IMR-90 (cell line): ENCODE measurements at regions not wholly inside any gene's neighbourhood (a gene's known extent, or its start where the extent isn't known, plus 50 kb on each side); places are given as distances from the start of the nearest gene placed in this dataset.

Experiments
- ATAC-seq: fragments of 200-7000 bp; cut with Tn5 transposase; 2 replicates; pipeline ENCODE4 v1.9.1; 2020; ENCODE audit warnings: low read depth, mild to moderate bottlenecking, moderate library complexity
- BruUV-seq: library from RNA; stranded (reverse); fragments of 400-500 nt; replicated peaks from 2 replicates; lab custom pipeline; 2021; lab: Mats Ljungman, UMichigan
- CTCF ChIA-PET: fragments of 300-600 bp; formaldehyde crosslinking; extraction: SDS; loops from one replicate; lab custom pipeline; 2021; ENCODE audit warnings: antibody characterized with exemption; lab: Yijun Ruan, JAX
- POLR2A ChIA-PET: fragments of 300-600 bp; sonication (Branson Sonifier 250); formaldehyde crosslinking; loops from one replicate; lab custom pipeline; 2022; ENCODE audit warnings: antibody characterized with exemption; ENCODE audit not compliant: unreplicated experiment; lab: Charles Lee
- DNase-seq: peaks from one replicate; pipeline ENCODE4 v3.0.0; 2013
- H2AFZ ChIP-seq: replicated peaks from 2 replicates; pipeline ENCODE3; 2013; ENCODE audit warnings: low read length, mild to moderate bottlenecking; ENCODE audit not compliant: poor library complexity
- H2AK5ac ChIP-seq: 2 replicates; pipeline ENCODE4 v1.6.1; 2013; ENCODE audit warnings: low read depth, low read length, inconsistent platforms
- H2AK9ac ChIP-seq: replicated peaks from 2 replicates; pipeline ENCODE3; 2013; ENCODE audit warnings: mild to moderate bottlenecking, low read depth, low read length, moderate library complexity; ENCODE audit not compliant: poor library complexity
- H2BK120ac ChIP-seq: 2 replicates; pipeline ENCODE4 v1.6.1; 2013; ENCODE audit warnings: low read depth, low read length, inconsistent platforms
- H2BK15ac ChIP-seq: 3 replicates; pipeline ENCODE4 v1.6.1; 2013; ENCODE audit warnings: low read depth, low read length, inconsistent platforms
- H2BK20ac ChIP-seq: 2 replicates; pipeline ENCODE4 v1.6.1; 2013; ENCODE audit warnings: low read depth, mild to moderate bottlenecking, inconsistent platforms, low read length, moderate library complexity
- H2BK5ac ChIP-seq: 2 replicates; pipeline ENCODE4 v1.6.1; 2013; ENCODE audit warnings: mild to moderate bottlenecking, low read depth, low read length, inconsistent platforms; ENCODE audit not compliant: poor library complexity, severe bottlenecking
- H3K14ac ChIP-seq: replicated peaks from 2 replicates; pipeline ENCODE4 v1.6.1; 2013; ENCODE audit warnings: low read depth, low read length, inconsistent platforms
- H3K18ac ChIP-seq: 2 replicates; pipeline ENCODE4 v1.6.1; 2013; ENCODE audit warnings: low read depth, low read length, control low read depth
- H3K23ac ChIP-seq: 2 replicates; pipeline ENCODE4 v1.6.1; 2013; ENCODE audit warnings: low read depth, low read length, inconsistent platforms
- H3K27ac ChIP-seq: 2 replicates; pipeline ENCODE4 v1.5.1; 2013; ENCODE audit warnings: mild to moderate bottlenecking, control low read depth, low read length; ENCODE audit not compliant: insufficient read depth
- H3K27me3 ChIP-seq: 2 replicates; pipeline ENCODE4 v1.6.1; 2013; ENCODE audit warnings: low read length; ENCODE audit not compliant: control insufficient read depth, insufficient read depth
- H3K36me3 ChIP-seq: 2 replicates; pipeline ENCODE4 v1.6.1; 2013; ENCODE audit warnings: low read length, mixed read lengths; ENCODE audit not compliant: control insufficient read depth, insufficient read depth
- H3K4ac ChIP-seq: 2 replicates; pipeline ENCODE4 v1.6.1; 2013; ENCODE audit warnings: low read depth, low read length, inconsistent platforms
- H3K4me1 ChIP-seq: 2 replicates; pipeline ENCODE4 v1.6.1; 2013; ENCODE audit warnings: low read length, mixed read lengths; ENCODE audit not compliant: control insufficient read depth, insufficient read depth
- H3K4me2 ChIP-seq: 2 replicates; pipeline ENCODE4 v1.6.1; 2013; ENCODE audit warnings: low read depth, mild to moderate bottlenecking, control low read depth, low read length, moderate library complexity
- H3K4me3 ChIP-seq: 2 replicates; pipeline ENCODE4 v1.5.1; 2013; ENCODE audit warnings: low read depth, mild to moderate bottlenecking, control low read depth, low read length, moderate library complexity; ENCODE audit not compliant: insufficient read depth
- H3K56ac ChIP-seq: 2 replicates; pipeline ENCODE4 v1.6.1; 2013; ENCODE audit warnings: low read length, inconsistent platforms; ENCODE audit not compliant: insufficient read depth; ENCODE audit errors: extremely low read depth
- H3K79me1 ChIP-seq, 2 experiments: 2 replicates each; pipeline ENCODE4 v1.6.1; 2013; ENCODE audit warnings: low read length in 2 of 2, inconsistent platforms in 1 of 2, low read depth in 1 of 2
- H3K9ac ChIP-seq: 2 replicates; pipeline ENCODE4 v1.6.1; 2013; ENCODE audit warnings: low read depth, low read length, control low read depth
- H3K9me1 ChIP-seq: 2 replicates; pipeline ENCODE4 v1.6.1; 2013; ENCODE audit warnings: low read length, inconsistent platforms; ENCODE audit not compliant: insufficient read depth
- H3K9me3 ChIP-seq: 2 replicates; pipeline ENCODE4 v1.6.1; 2013; ENCODE audit warnings: low read length; ENCODE audit not compliant: control insufficient read depth, insufficient read depth
- H4K20me1 ChIP-seq: 2 replicates; pipeline ENCODE4 v1.6.1; 2013; ENCODE audit warnings: low read length, inconsistent platforms; ENCODE audit not compliant: insufficient read depth
- H4K5ac ChIP-seq: 2 replicates; pipeline ENCODE4 v1.6.1; 2013; ENCODE audit warnings: mild to moderate bottlenecking, low read depth, low read length, control low read depth
- H4K8ac ChIP-seq, 2 experiments: 2 replicates each; pipeline ENCODE4 v1.6.1; 2013; ENCODE audit warnings: low read depth in 2 of 2, low read length in 2 of 2, control low read depth in 1 of 2, inconsistent platforms in 1 of 2
- H4K91ac ChIP-seq: 2 replicates; pipeline ENCODE4 v1.6.1; 2013; ENCODE audit warnings: low read depth, low read length, inconsistent platforms; ENCODE audit not compliant: insufficient read depth
- BHLHE40 ChIP-seq: fragments of 150-350 bp; IDR thresholded peaks from 2 replicates; pipeline ENCODE4 v1.6.1; 2016; ENCODE audit warnings: mild to moderate bottlenecking, low read depth, low read length
- CEBPB ChIP-seq: IDR thresholded peaks from 2 replicates; pipeline ENCODE4 v1.6.1; 2012; ENCODE audit warnings: low read depth, low read length, improper control_type of control experiment
- CHD1 ChIP-seq: IDR thresholded peaks from 2 replicates; pipeline ENCODE4 v1.6.1; 2012; ENCODE audit warnings: low read depth, low read length, improper control_type of control experiment
- CTCF ChIP-seq: conservative IDR thresholded peaks from 2 replicates; pipeline ENCODE4 v1.5.1; 2012; ENCODE audit warnings: mild to moderate bottlenecking, low read depth, low read length, improper control_type of control experiment
- ELK1 ChIP-seq: fragments of 150-350 bp; IDR thresholded peaks from 2 replicates; pipeline ENCODE4 v1.6.1; 2016; ENCODE audit warnings: low read depth, mild to moderate bottlenecking, low read length, moderate library complexity, borderline replicate concordance
- FOS ChIP-seq: fragments of 150-350 bp; IDR thresholded peaks from 2 replicates; pipeline ENCODE4 v1.6.1; 2016; ENCODE audit warnings: low read depth, low read length
- MAFK ChIP-seq: IDR thresholded peaks from 2 replicates; pipeline ENCODE4 v1.6.1; 2012; ENCODE audit warnings: low read depth, low read length, improper control_type of control experiment
- MAZ ChIP-seq: IDR thresholded peaks from 2 replicates; pipeline ENCODE4 v1.6.1; 2012; ENCODE audit warnings: low read depth, mild to moderate bottlenecking, low read length, improper control_type of control experiment, moderate library complexity, borderline replicate concordance
- MXI1 ChIP-seq: IDR thresholded peaks from 2 replicates; pipeline ENCODE4 v1.6.1; 2012; ENCODE audit warnings: low read depth, mild to moderate bottlenecking, low read length, moderate library complexity, borderline replicate concordance
- NFE2L2 ChIP-seq: fragments of 150-350 bp; IDR thresholded peaks from 2 replicates; pipeline ENCODE4 v1.6.1; 2016; ENCODE audit warnings: low read depth, mild to moderate bottlenecking, low read length
- POLR2A ChIP-seq: IDR thresholded peaks from 2 replicates; pipeline ENCODE4 v1.6.1; 2012; ENCODE audit warnings: mild to moderate bottlenecking, low read depth, low read length
- RAD21 ChIP-seq: IDR thresholded peaks from 2 replicates; pipeline ENCODE4 v1.6.1; 2012; ENCODE audit warnings: low read length, improper control_type of control experiment
- RCOR1 ChIP-seq: IDR thresholded peaks from 2 replicates; pipeline ENCODE4 v1.6.1; 2012; ENCODE audit warnings: mild to moderate bottlenecking, low read length, improper control_type of control experiment; ENCODE audit not compliant: insufficient replicate concordance
- RFX5 ChIP-seq: IDR thresholded peaks from 2 replicates; pipeline ENCODE4 v1.8.0; 2012; ENCODE audit warnings: low read depth, mild to moderate bottlenecking, low read length, moderate library complexity
- SMC3 ChIP-seq: fragments of 150-350 bp; IDR thresholded peaks from 2 replicates; pipeline ENCODE4 v1.6.1; 2016; ENCODE audit warnings: low read depth, mild to moderate bottlenecking, antibody characterized with exemption, low read length, moderate library complexity
- WGBS, 2 experiments: methylation state at CpG; one replicate each; pipeline versions ENCODE4 v1.1.5 to v1.1.7; 2013; ENCODE audit warnings: missing lambda C conversion rate in 2 of 2; ENCODE audit not compliant: insufficient read length in 1 of 2; ENCODE audit errors: extremely low coverage in 2 of 2; 5-methylcytosine and 5-hydroxymethylcytosine counted together
- dilution Hi-C: fragments of 300-500 bp; cut with HindIII; formaldehyde crosslinking; loops from one replicate; pipeline ENCODE4 v1.14.3; 2018; ENCODE audit warnings: low sequenced_read_pairs; ENCODE audit not compliant: unreplicated experiment
- in situ Hi-C: fragments of 300-500 bp; cut with MboI; formaldehyde crosslinking; loops from 3 replicates; pipeline ENCODE4 v1.14.3; 2019; ENCODE audit warnings: low sequenced_read_pairs, inconsistent platforms, mixed read lengths
- intact Hi-C: fragments of 100-400 bp; cut with micrococcal nuclease; formaldehyde crosslinking; loops from 2 replicates; pipeline ENCODE4 v1.10.0; 2022

- ATAC-seq (no peak), DNase-seq (no peak)
- no peak for TF ChIP-seq MXI1
- no peak for TF ChIP-seq POLR2A
- no peak for TF ChIP-seq NFE2L2
- no peak for TF ChIP-seq CHD1
- no peak for TF ChIP-seq RFX5
- TF ChIP-seq ELK1: no peak
- no peak for TF ChIP-seq MAFK
- TF ChIP-seq CEBPB: no peak
- no peak for TF ChIP-seq RCOR1
- TF ChIP-seq MAZ: no peak
- no peak for TF ChIP-seq CTCF
- no peak for TF ChIP-seq RAD21
- TF ChIP-seq FOS: no peak
- no peak for TF ChIP-seq SMC3
- TF ChIP-seq BHLHE40: no peak
- WGBS, 2 experiments: no CpG with 5 or more reads among the region's 2 CpGs
- dilution Hi-C loops: no loop called here
- H4K20me1 ChIP-seq: no peaks in the 10 kb centered on the region
- in situ Hi-C loops: no loop called here
- no peak overlapping the region for H2BK15ac ChIP-seq
- no peaks in the 10 kb centered on the region for H3K4me1 ChIP-seq
- H4K8ac ChIP-seq: no peak overlapping the region
- H3K14ac ChIP-seq: no peak overlapping the region
- H3K9ac ChIP-seq: no peak overlapping the region
- no peak overlapping the region for H3K23ac ChIP-seq
- POLR2A ChIA-PET: no interaction called here
- H3K18ac ChIP-seq: no peak overlapping the region
- no peak overlapping the region for H2BK5ac ChIP-seq
- H3K4me3 ChIP-seq: no peak overlapping the region
- no peak overlapping the region for H2AK9ac ChIP-seq
- no peak overlapping the region for H2AFZ ChIP-seq
- H3K79me1 ChIP-seq: no peaks in the 10 kb centered on the region
- H2AK5ac ChIP-seq: no peak overlapping the region
- intact Hi-C loops: no loop called here
- H3K27ac ChIP-seq: no peak overlapping the region
- H4K5ac ChIP-seq: no peak overlapping the region
- no peak overlapping the region for H3K4me2 ChIP-seq
- H4K91ac ChIP-seq: no peak overlapping the region
- no TSS peak for BruUV-seq
- H2BK120ac ChIP-seq: no peak overlapping the region
- no peak overlapping the region for H3K4ac ChIP-seq
- peaks cover 3% of the 10 kb centered on the region; the same call in 1 of the 2 replicates for H3K9me3 ChIP-seq
- H3K36me3 ChIP-seq: no peaks in the 10 kb centered on the region
- H3K27me3 ChIP-seq: no peaks in the 10 kb centered on the region
- H3K56ac ChIP-seq: no peak overlapping the region
- CTCF ChIA-PET: no interaction called here
- no peaks in the 10 kb centered on the region for H3K9me1 ChIP-seq
- no peak overlapping the region for H2BK20ac ChIP-seq
Observed at GRCh38 chr1:105785021-105785420, 1271.5 kb upstream of the PRMT6 start.
